ENCODE measurements at regions not wholly inside any gene's neighbourhood (a gene's known extent, or its start where the extent isn't known, plus 50 kb on each side); places are given as distances from the start of the nearest gene placed in this dataset.
"Not testable (repeated sequence)": the region's sequence is repeated elsewhere in the genome, so short reads cannot be mapped to it uniquely, and the experiment has no call there.

- DNase-seq (ENCODE audit: low spot score in 2 of 2): no peak
- Histone ChIP-seq H3K4me3 (no peak overlapping the region), H3K36me3 (no peaks in the 10 kb centered on the region), H3K9me3 (no peaks in the 10 kb centered on the region), H3K4me1 (no peaks in the 10 kb centered on the region), H3K27me3 (no peaks in the 10 kb centered on the region), H3K27ac (no peak overlapping the region)
- intact Hi-C loops (cut with DNase I): no loop called here
- TF ChIP-seq, protein P1, sequence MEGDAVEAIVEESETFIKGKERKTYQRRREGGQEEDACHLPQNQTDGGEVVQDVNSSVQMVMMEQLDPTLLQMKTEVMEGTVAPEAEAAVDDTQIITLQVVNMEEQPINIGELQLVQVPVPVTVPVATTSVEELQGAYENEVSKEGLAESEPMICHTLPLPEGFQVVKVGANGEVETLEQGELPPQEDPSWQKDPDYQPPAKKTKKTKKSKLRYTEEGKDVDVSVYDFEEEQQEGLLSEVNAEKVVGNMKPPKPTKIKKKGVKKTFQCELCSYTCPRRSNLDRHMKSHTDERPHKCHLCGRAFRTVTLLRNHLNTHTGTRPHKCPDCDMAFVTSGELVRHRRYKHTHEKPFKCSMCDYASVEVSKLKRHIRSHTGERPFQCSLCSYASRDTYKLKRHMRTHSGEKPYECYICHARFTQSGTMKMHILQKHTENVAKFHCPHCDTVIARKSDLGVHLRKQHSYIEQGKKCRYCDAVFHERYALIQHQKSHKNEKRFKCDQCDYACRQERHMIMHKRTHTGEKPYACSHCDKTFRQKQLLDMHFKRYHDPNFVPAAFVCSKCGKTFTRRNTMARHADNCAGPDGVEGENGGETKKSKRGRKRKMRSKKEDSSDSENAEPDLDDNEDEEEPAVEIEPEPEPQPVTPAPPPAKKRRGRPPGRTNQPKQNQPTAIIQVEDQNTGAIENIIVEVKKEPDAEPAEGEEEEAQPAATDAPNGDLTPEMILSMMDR (IDR thresholded peaks at IDR 0.05): no peak
Observed at GRCh38 chr4:114442856-114443255, 155.8 kb upstream of the UGT8 start.

GRCh38 chr4:114444211-114444610 lies 154.4 kb upstream of the UGT8 start:
- no peak overlapping the region for H3K4me3 ChIP-seq
- H3K27me3 ChIP-seq: no peaks in the 10 kb centered on the region
- TF ChIP-seq, protein P1 (IDR thresholded peaks at IDR 0.05): no peak
- no peaks in the 10 kb centered on the region for H3K4me1 ChIP-seq
- intact Hi-C loops (cut with DNase I): no loop called here
- no peaks in the 10 kb centered on the region for H3K36me3 ChIP-seq
- no peak overlapping the region for H3K27ac ChIP-seq
- H3K9me3 ChIP-seq: no peaks in the 10 kb centered on the region
- no peak for DNase-seq (ENCODE audit: low spot score in 2 of 2)

DNA sequence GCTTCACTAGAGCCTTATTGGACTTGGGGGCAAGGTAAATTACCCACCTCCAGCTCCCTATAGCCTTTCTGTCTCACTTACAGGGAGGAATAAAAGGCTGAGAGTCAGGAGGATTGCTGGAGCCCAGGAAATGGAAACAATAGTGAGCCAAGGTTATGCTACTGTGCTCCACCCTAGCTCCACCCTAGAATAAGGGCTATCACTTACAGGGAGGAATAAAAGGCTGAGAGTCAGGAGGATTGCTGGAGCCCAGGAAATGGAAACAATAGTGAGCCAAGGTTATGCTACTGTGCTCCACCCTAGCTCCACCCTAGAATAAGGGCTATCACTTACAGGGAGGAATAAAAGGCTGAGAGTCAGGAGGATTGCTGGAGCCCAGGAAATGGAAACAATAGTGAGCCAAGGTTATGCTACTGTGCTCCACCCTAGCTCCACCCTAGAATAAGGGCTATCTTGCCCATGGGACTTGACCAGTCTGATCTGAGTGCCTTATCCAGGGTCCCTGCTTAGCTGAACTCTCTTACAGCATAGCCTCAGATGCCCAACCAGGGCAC lies 150.6 kb upstream of the UGT8 start:
- H3K27me3 ChIP-seq; intact Hi-C loops (cut with DNase I); H3K4me1 ChIP-seq; H3K36me3 ChIP-seq; H3K4me3 ChIP-seq; H3K27ac ChIP-seq; H3K9me3 ChIP-seq; DNase-seq (ENCODE audit: low spot score in 2 of 2): not testable (repeated sequence)

GRCh38 chr4:114458728-114459127 lies 139.9 kb upstream of the UGT8 start:
- Histone ChIP-seq H3K36me3 (no peaks in the 10 kb centered on the region), H3K27ac (no peak overlapping the region), H3K4me3 (no peak overlapping the region), H3K9me3 (no peaks in the 10 kb centered on the region), H3K27me3 (no peaks in the 10 kb centered on the region), H3K4me1 (no peaks in the 10 kb centered on the region)
- DNase-seq (ENCODE audit: low spot score in 2 of 2): no peak
- TF ChIP-seq, protein P1 (IDR thresholded peaks at IDR 0.05): no peak
- intact Hi-C loops (cut with DNase I): no loop called here

DNA sequence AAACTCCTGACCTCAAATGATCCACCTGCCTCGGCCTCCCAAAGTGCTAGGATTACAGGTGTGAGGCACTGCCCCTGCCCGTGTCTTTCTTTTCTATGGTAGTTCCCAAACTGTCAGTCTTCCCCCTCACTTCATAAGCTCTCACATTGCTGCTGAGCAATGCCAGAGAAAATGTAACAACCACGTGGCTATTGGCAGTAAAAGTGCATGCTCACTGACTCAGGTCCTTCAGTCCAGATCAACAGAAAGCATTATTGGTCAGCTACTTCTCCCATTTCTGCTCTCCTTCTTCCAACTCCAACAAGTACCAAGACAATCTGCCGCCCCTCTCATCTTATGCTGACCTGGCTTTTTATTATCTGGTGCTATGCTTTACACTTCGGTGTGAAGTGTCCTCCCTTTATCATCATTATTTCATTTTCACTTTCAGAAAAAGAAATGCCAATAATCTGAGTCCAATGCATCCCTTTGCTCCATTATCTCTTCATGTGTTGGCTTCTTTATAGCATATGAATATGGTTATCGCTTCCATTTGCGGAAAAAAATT lies 133.8 kb upstream of the UGT8 start:
- no peak overlapping the region for H3K4me3 ChIP-seq
- DNase-seq (ENCODE audit: low spot score in 2 of 2): no peak
- no peaks in the 10 kb centered on the region for H3K9me3 ChIP-seq
- H3K27ac ChIP-seq: no peak overlapping the region
- H3K27me3 ChIP-seq: no peaks in the 10 kb centered on the region
- no peaks in the 10 kb centered on the region for H3K4me1 ChIP-seq
- intact Hi-C loops (cut with DNase I): no loop called here
- no peaks in the 10 kb centered on the region for H3K36me3 ChIP-seq
- TF ChIP-seq, protein P1 (IDR thresholded peaks at IDR 0.05): no peak

- Histone ChIP-seq H3K9me3 (no peaks in the 10 kb centered on the region), H3K27me3 (no peaks in the 10 kb centered on the region), H3K4me3 (no peak overlapping the region), H3K36me3 (no peaks in the 10 kb centered on the region), H3K27ac (no peak overlapping the region), H3K4me1 (no peaks in the 10 kb centered on the region)
- TF ChIP-seq, protein P1 (IDR thresholded peaks at IDR 0.05): no peak
- intact Hi-C loops (cut with DNase I): no loop called here
- DNase-seq (ENCODE audit: low spot score in 2 of 2): no peak
Observed at GRCh38 chr4:114465766-114466165, 132.8 kb upstream of the UGT8 start.

Data from ascending aorta (tissue), 2 donors.